ENCODE measurements at regions not wholly inside any gene's neighbourhood (a gene's known extent, or its start where the extent isn't known, plus 50 kb on each side); places are given as distances from the start of the nearest gene placed in this dataset.
"Not testable (repeated sequence)": the region's sequence is repeated elsewhere in the genome, so short reads cannot be mapped to it uniquely, and the experiment has no call there.

GRCh38 chr2:194802589-194802988 lies 854.4 kb upstream of the SLC39A10 start:
- no peak overlapping the region for H3K27ac Mint-ChIP-seq
- H3K4me3 Mint-ChIP-seq, result no peak overlapping the region
- no peaks in the 10 kb centered on the region for H3K27me3 Mint-ChIP-seq
- no peaks in the 10 kb centered on the region for H3K4me1 Mint-ChIP-seq (ENCODE audit: low read depth)
- H3K9me3 Mint-ChIP-seq (ENCODE audit: low read depth), result peaks cover 7% of the 10 kb centered on the region
- H3K36me3 Mint-ChIP-seq, result no peaks in the 10 kb centered on the region

DNA sequence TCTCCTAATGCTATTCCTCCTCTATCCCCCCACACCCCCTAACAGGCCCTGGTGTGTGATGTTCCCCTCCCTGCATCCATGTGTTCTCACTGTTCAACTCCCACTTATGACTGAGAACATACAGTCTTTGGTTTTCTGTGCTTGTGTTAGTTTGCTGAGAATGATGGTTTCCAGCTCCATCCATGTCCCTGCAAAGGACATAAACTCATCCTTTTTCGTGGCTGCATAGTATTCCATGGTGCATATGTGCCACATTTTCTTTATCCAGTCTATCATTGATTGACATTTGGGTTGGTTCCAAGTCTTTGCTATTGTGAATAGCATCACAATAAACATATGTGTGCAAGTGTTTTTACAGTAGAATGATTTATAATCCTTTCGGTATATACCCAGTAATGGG lies 870.0 kb upstream of the SLC39A10 start:
- not testable (repeated sequence) for H3K4me1 Mint-ChIP-seq (ENCODE audit: low read depth); H3K4me3 Mint-ChIP-seq; H3K36me3 Mint-ChIP-seq; H3K9me3 Mint-ChIP-seq (ENCODE audit: low read depth); H3K27me3 Mint-ChIP-seq; H3K27ac Mint-ChIP-seq

- H3K4me1 Mint-ChIP-seq (ENCODE audit: low read depth); H3K27me3 Mint-ChIP-seq; H3K36me3 Mint-ChIP-seq; H3K27ac Mint-ChIP-seq; H3K4me3 Mint-ChIP-seq; H3K9me3 Mint-ChIP-seq (ENCODE audit: low read depth): not testable (repeated sequence)
These were observed 885.6 kb upstream of the SLC39A10 start for GRCh38 chr2:194771394-194771793.

DNA sequence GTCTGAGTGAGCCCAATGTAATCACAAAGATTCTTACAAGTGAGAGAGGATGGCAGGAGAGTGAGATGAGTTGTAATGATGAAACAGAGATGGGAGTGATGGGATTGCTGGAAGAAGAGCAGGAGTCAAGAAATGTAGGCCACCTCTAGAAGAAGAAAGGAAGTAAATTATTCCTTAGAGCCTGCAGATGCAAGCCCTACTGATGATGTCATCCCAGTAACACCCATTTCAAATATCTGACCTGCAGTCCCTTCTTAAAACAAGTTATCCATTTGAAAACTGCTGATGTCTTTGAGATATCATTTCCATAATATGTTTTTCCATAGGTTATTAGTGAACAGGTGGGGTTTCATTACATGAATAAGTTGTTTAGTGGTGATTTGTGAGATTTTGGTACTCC lies 888.0 kb upstream of the SLC39A10 start:
- Mint-ChIP-seq H3K27me3 (no peaks in the 10 kb centered on the region), H3K4me1 (ENCODE audit: low read depth) (no peaks in the 10 kb centered on the region), H3K4me3 (no peak overlapping the region), H3K9me3 (ENCODE audit: low read depth) (no peaks in the 10 kb centered on the region), H3K27ac (no peak overlapping the region), H3K36me3 (no peaks in the 10 kb centered on the region)

DNA sequence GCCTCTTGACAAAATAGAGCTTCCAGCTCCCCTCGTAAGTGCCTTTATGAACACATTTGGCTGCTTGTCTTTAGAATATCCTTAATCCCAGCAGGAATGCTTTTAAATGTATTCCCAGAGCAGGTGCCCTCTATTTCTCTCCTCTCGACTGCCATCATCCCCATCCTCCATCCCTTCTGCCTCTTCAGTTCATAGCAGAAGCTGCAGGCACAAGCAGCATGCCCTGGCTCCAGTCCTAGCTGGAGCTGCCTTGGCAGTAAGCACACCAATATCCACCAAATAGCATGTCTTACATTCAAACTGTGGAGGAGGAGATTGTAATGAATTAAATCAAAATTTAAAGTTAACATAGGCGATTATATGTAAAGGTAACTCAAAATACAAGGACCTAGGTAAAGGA lies 891.3 kb upstream of the SLC39A10 start:
- Mint-ChIP-seq H3K4me3 (no peak overlapping the region), H3K36me3 (no peaks in the 10 kb centered on the region), H3K27me3 (peaks cover 1% of the 10 kb centered on the region), H3K27ac (no peak overlapping the region), H3K4me1 (ENCODE audit: low read depth) (no peaks in the 10 kb centered on the region), H3K9me3 (ENCODE audit: low read depth) (no peaks in the 10 kb centered on the region)

- Mint-ChIP-seq H3K9me3 (ENCODE audit: low read depth) (no peaks in the 10 kb centered on the region), H3K27ac (no peak overlapping the region), H3K4me1 (ENCODE audit: low read depth) (no peaks in the 10 kb centered on the region), H3K4me3 (no peak overlapping the region), H3K36me3 (no peaks in the 10 kb centered on the region), H3K27me3 (peaks cover 3% of the 10 kb centered on the region)
These were observed 906.1 kb upstream of the SLC39A10 start for GRCh38 chr2:194750926-194751325.

DNA sequence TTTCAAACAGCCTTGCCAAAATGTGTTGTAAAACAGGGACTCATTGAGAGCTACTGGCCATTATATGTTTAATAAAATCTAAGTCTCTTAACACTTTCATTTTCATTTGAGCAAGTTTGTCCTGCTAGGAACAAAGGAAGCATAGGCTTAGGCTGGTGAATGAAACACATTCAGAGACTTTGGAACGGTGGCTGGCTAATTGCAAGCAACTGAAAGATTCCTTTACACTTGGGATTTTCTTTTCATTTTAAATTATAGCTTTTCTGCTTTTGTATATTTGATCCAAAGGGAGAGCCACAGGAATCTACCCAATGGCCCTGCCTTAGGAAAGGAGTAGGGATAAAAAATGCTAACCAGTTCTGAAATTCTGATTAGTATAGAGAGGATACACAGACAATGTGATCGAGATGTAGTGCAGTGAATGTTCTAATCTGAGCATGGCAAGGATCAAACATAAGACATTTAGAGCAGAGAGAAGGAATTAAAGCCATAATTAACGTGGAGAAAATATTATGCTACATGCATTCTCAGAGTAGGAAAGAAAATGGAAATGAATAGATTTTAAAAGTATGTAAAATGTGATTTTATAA lies 911.4 kb upstream of the SLC39A10 start:
- H3K4me1 Mint-ChIP-seq (ENCODE audit: low read depth), result no peaks in the 10 kb centered on the region

DNA sequence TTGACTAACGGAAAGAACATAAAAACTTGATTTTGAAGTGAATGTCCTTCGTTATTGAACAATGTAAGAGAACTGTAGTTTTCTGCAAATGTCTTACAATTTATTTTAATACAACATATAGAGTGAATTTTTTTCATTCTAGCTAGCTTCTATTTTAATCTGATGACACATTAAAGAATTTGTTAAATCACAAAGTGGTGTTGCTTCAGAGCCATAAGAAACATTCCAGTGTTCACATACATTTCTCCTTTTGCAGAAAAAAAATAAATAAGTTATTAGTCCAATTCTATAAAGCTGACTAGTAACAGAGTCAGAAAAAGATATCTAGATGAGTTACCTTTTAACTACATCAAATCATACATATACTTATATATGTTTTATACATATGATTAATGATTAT lies 914.3 kb upstream of the SLC39A10 start:
- Mint-ChIP-seq H3K27me3 (no peaks in the 10 kb centered on the region), H3K4me1 (ENCODE audit: low read depth) (no peaks in the 10 kb centered on the region), H3K9me3 (ENCODE audit: low read depth) (no peaks in the 10 kb centered on the region), H3K27ac (no peak overlapping the region), H3K4me3 (no peak overlapping the region), H3K36me3 (no peaks in the 10 kb centered on the region)

More for the DNA sequence above, 911.4 kb upstream of the SLC39A10 start:
- Mint-ChIP-seq H3K9me3 (ENCODE audit: low read depth) (no peaks in the 10 kb centered on the region), H3K27me3 (peaks cover 3% of the 10 kb centered on the region), H3K4me3 (no peak overlapping the region), H3K27ac (no peak overlapping the region), H3K36me3 (no peaks in the 10 kb centered on the region)

DNA sequence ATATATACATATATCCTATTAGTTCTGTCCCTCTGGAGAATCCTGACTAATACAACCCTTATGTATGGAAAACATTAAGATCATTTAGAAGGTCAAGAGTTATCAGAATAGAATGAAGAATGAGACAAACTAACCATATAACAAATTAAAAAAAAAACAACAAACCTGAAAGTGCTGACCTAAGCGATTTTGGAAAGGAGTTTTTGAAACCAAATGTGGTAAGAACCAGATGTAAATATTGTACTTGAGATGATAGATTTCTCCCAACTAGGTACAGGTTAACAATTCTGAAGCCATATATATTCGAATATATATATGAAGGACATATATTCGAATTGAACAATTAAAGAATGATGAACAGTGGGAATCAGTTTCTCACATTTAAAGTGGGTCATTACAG lies 917.8 kb upstream of the SLC39A10 start:
- no peaks in the 10 kb centered on the region for H3K9me3 Mint-ChIP-seq (ENCODE audit: low read depth)
- no peaks in the 10 kb centered on the region for H3K27me3 Mint-ChIP-seq
- H3K4me1 Mint-ChIP-seq (ENCODE audit: low read depth), result no peaks in the 10 kb centered on the region
- H3K4me3 Mint-ChIP-seq, result no peak overlapping the region
- no peaks in the 10 kb centered on the region for H3K36me3 Mint-ChIP-seq
- no peak overlapping the region for H3K27ac Mint-ChIP-seq

GRCh38 chr2:194735837-194736542 lies 921.0 kb upstream of the SLC39A10 start:
- no peaks in the 10 kb centered on the region for H3K27me3 Mint-ChIP-seq
- H3K4me1 Mint-ChIP-seq (ENCODE audit: low read depth), result no peaks in the 10 kb centered on the region
- no peak overlapping the region for H3K27ac Mint-ChIP-seq
- H3K9me3 Mint-ChIP-seq (ENCODE audit: low read depth), result no peaks in the 10 kb centered on the region
- no peak overlapping the region for H3K4me3 Mint-ChIP-seq
- H3K36me3 Mint-ChIP-seq, result no peaks in the 10 kb centered on the region

- Mint-ChIP-seq H3K9me3 (ENCODE audit: low read depth) (no peaks in the 10 kb centered on the region), H3K27ac (no peak overlapping the region), H3K4me3 (no peak overlapping the region), H3K27me3 (no peaks in the 10 kb centered on the region), H3K4me1 (ENCODE audit: low read depth) (no peaks in the 10 kb centered on the region), H3K36me3 (no peaks in the 10 kb centered on the region)
These were observed 926.8 kb upstream of the SLC39A10 start for GRCh38 chr2:194730266-194730665.

DNA sequence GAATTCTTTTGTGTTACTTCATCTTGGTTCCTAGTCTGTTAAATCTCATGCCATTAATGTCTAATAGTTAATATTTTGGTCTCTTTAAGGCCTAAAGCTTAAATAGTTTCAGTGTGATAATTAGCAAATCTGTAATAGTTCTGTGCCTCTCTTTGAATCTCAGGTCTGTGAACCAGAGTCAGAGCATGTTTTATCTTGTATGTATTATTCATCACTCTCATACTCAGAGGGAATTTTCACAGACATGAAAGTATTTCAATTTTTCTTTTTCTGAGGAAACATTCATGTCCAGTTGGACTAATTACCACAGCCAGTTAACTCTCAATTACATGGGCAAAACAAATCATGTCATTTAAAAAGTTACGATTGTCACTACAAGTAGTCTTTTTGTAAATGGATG lies 931.9 kb upstream of the SLC39A10 start:
- H3K36me3 Mint-ChIP-seq, result no peaks in the 10 kb centered on the region
- H3K4me3 Mint-ChIP-seq, result no peak overlapping the region
- no peaks in the 10 kb centered on the region for H3K9me3 Mint-ChIP-seq (ENCODE audit: low read depth)
- H3K4me1 Mint-ChIP-seq (ENCODE audit: low read depth), result no peaks in the 10 kb centered on the region
- no peaks in the 10 kb centered on the region for H3K27me3 Mint-ChIP-seq
- no peak overlapping the region for H3K27ac Mint-ChIP-seq

DNA sequence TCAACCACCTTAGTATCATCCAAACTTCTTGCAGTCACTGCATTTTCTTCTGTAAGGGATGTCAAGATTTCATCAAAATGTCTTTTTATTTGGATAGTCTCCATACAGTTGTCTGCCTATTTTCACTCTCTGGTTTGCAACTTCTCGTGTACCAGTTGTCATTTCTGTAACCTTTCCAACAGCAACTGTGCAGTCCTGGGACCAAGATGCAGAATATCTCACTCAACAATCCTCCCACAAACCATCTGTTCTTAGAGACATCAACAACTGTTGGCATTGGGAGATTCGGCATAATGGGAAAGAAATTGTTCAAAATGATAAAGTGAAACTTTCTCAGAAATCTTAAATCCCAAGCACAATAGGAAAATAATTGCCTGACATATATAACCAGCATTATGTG lies 933.6 kb upstream of the SLC39A10 start:
- Mint-ChIP-seq H3K4me1 (ENCODE audit: low read depth) (no peaks in the 10 kb centered on the region), H3K27ac (no peak overlapping the region), H3K9me3 (ENCODE audit: low read depth) (no peaks in the 10 kb centered on the region), H3K4me3 (no peak overlapping the region), H3K36me3 (no peaks in the 10 kb centered on the region), H3K27me3 (no peaks in the 10 kb centered on the region)

DNA sequence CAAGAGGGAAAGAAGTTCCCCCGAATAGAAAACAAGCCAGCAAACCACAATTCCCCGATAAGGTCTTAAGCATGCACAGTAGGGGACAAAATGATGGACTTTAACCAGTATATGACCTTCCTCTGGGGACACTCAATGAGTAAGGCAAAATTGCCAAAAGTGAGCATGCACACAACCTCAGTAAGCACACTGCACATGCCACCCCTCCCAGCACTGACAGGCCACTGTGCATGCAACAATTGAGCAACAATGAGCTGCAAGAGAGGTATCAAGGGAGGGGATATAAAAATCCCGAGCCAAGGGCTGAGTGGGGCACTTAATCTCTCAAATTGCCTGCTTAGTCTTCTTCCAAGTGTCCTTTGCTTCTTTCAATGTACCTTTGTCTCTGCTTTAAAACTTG lies 935.8 kb upstream of the SLC39A10 start:
- Mint-ChIP-seq H3K9me3 (ENCODE audit: low read depth) (no peaks in the 10 kb centered on the region), H3K36me3 (no peaks in the 10 kb centered on the region), H3K27me3 (no peaks in the 10 kb centered on the region), H3K4me3 (no peak overlapping the region), H3K4me1 (ENCODE audit: low read depth) (no peaks in the 10 kb centered on the region), H3K27ac (no peak overlapping the region)

DNA sequence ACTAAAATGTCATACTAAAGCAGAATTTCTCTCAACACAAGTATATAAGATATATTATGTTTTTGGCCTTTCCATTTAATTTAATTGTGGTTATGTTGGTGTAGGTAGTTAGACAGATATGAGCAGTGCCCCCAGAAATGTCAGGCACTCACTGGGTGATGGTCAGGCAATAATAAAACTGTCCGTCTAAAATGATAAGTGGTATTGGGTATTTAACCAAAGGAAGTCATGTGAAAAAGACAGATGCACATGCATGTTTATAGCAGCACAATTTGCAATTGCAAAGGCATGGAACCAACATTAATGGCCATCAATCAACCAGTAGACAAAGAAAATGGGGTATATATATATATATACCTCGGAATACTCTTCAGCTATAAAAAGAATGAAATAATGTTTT lies 936.6 kb upstream of the SLC39A10 start:
- H3K4me3 Mint-ChIP-seq, result no peak overlapping the region
- no peak overlapping the region for H3K27ac Mint-ChIP-seq
- no peaks in the 10 kb centered on the region for H3K9me3 Mint-ChIP-seq (ENCODE audit: low read depth)
- no peaks in the 10 kb centered on the region for H3K27me3 Mint-ChIP-seq
- no peaks in the 10 kb centered on the region for H3K4me1 Mint-ChIP-seq (ENCODE audit: low read depth)
- H3K36me3 Mint-ChIP-seq, result no peaks in the 10 kb centered on the region

DNA sequence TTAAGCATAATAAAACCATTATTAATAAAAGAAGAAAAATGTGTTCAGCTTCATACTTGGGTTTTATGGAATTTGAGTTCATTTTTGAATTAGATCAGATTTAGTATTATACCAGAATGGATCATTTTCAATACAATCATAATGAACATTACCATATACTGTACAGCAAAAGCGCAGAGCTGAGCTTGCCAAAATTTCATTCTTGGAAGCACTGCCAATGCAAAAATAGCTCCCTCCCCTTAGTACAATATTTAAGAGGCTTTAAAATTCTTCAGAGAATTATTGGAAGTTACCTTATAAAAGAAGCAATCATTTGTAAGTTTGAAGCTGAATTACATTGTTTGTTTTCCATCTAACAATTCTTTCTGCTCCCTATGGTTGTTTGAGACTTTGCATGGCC lies 938.1 kb upstream of the SLC39A10 start:
- Mint-ChIP-seq H3K4me1 (ENCODE audit: low read depth) (no peaks in the 10 kb centered on the region), H3K27me3 (no peaks in the 10 kb centered on the region), H3K9me3 (ENCODE audit: low read depth) (no peaks in the 10 kb centered on the region), H3K27ac (no peak overlapping the region), H3K36me3 (no peaks in the 10 kb centered on the region), H3K4me3 (no peak overlapping the region)

Data from activated naive CD8-positive, alpha-beta T cell (primary cell).